ENCODE measurements at regions not wholly inside any gene's neighbourhood (a gene's known extent, or its start where the extent isn't known, plus 50 kb on each side); places are given as distances from the start of the nearest gene placed in this dataset.

GRCh38 chr2:217016796-217017419 lies 157.0 kb upstream of the TNP1 start:
- peaks cover 0 to 8% (median 0%) of the 10 kb centered on the region in 4 donors for H3K4me1 ChIP-seq
- no peaks in the 10 kb centered on the region for H3K36me3 ChIP-seq
- peak in 1 of 2 donors; percentile 82 for DNase-seq
- intact Hi-C loops (cut with DNase I; ENCODE audit: low total_unique reads): no loop called here
- H3K4me3 ChIP-seq: no peak overlapping the region
- H3K9me3 ChIP-seq: no peaks in the 10 kb centered on the region
- no peak overlapping the region for H3K27ac ChIP-seq
- no peaks in the 10 kb centered on the region for H3K27me3 ChIP-seq
- WGBS, 5 donors: 72 to 85% (median 82%) methylated on average over 7 of the region's 7 CpGs
- TF ChIP-seq POLR2A (IDR thresholded peaks at IDR 0.05) (no peak), EP300 (IDR thresholded peaks at IDR 0.05) (no peak), POLR2AphosphoS5 (IDR thresholded peaks at IDR 0.05) (no peak), CTCF (IDR thresholded peaks at IDR 0.05) (no peak)

GRCh38 chr2:217014328-217015105 lies 154.7 kb upstream of the TNP1 start:
- intact Hi-C loops (cut with DNase I; ENCODE audit: low total_unique reads): no loop called here
- Histone ChIP-seq H3K9me3 (no peaks in the 10 kb centered on the region), H3K27me3 (no peaks in the 10 kb centered on the region), H3K4me3 (no peak overlapping the region), H3K4me1 (peaks cover 0 to 15% (median 0%) of the 10 kb centered on the region in 4 donors), H3K27ac (no peak overlapping the region), H3K36me3 (no peaks in the 10 kb centered on the region)
- DNase-seq: no peak
- 87 to 98% (median 91%) methylated on average over 6 of the region's 6 CpGs for WGBS, 5 donors
- TF ChIP-seq POLR2AphosphoS5 (IDR thresholded peaks at IDR 0.05) (no peak), CTCF (IDR thresholded peaks at IDR 0.05) (no peak), POLR2A (IDR thresholded peaks at IDR 0.05) (no peak), EP300 (IDR thresholded peaks at IDR 0.05) (no peak)

GRCh38 chr2:217013926-217014325 lies 154.1 kb upstream of the TNP1 start:
- intact Hi-C loops (cut with DNase I; ENCODE audit: low total_unique reads): no loop called here
- WGBS, 5 donors: 47 to 60% (median 52%) methylated on average over 3 of the region's 3 CpGs
- Histone ChIP-seq H3K27me3 (no peaks in the 10 kb centered on the region), H3K4me3 (no peak overlapping the region), H3K9me3 (no peaks in the 10 kb centered on the region), H3K4me1 (peaks cover 0 to 15% (median 0%) of the 10 kb centered on the region in 4 donors), H3K36me3 (no peaks in the 10 kb centered on the region), H3K27ac (no peak overlapping the region)
- DNase-seq: no peak
- no peak for TF ChIP-seq EP300 (IDR thresholded peaks at IDR 0.05)
- no peak for TF ChIP-seq POLR2AphosphoS5 (IDR thresholded peaks at IDR 0.05)
- TF ChIP-seq CTCF (IDR thresholded peaks at IDR 0.05): no peak
- TF ChIP-seq POLR2A (IDR thresholded peaks at IDR 0.05): no peak

GRCh38 chr2:217011576-217011975 lies 151.7 kb upstream of the TNP1 start:
- Histone ChIP-seq H3K27ac (no peak overlapping the region), H3K36me3 (no peaks in the 10 kb centered on the region), H3K4me1 (peaks cover 0 to 9% (median 0%) of the 10 kb centered on the region in 4 donors), H3K9me3 (no peaks in the 10 kb centered on the region), H3K27me3 (no peaks in the 10 kb centered on the region), H3K4me3 (no peak overlapping the region)
- WGBS, 5 donors: 92 to 97% (median 93%) methylated on average over 4 of the region's 4 CpGs
- intact Hi-C loops (cut with DNase I; ENCODE audit: low total_unique reads): no loop called here
- no peak for DNase-seq
- no peak for TF ChIP-seq EP300 (IDR thresholded peaks at IDR 0.05)
- no peak for TF ChIP-seq POLR2AphosphoS5 (IDR thresholded peaks at IDR 0.05)
- TF ChIP-seq CTCF (IDR thresholded peaks at IDR 0.05): no peak
- TF ChIP-seq POLR2A (IDR thresholded peaks at IDR 0.05): no peak
